ENCODE measurements at regions not wholly inside any gene's neighbourhood (a gene's known extent, or its start where the extent isn't known, plus 50 kb on each side); places are given as distances from the start of the nearest gene placed in this dataset.
A peak's percentile ranks its signal among the peaks of the same experiment; 100 is the strongest.

DNA sequence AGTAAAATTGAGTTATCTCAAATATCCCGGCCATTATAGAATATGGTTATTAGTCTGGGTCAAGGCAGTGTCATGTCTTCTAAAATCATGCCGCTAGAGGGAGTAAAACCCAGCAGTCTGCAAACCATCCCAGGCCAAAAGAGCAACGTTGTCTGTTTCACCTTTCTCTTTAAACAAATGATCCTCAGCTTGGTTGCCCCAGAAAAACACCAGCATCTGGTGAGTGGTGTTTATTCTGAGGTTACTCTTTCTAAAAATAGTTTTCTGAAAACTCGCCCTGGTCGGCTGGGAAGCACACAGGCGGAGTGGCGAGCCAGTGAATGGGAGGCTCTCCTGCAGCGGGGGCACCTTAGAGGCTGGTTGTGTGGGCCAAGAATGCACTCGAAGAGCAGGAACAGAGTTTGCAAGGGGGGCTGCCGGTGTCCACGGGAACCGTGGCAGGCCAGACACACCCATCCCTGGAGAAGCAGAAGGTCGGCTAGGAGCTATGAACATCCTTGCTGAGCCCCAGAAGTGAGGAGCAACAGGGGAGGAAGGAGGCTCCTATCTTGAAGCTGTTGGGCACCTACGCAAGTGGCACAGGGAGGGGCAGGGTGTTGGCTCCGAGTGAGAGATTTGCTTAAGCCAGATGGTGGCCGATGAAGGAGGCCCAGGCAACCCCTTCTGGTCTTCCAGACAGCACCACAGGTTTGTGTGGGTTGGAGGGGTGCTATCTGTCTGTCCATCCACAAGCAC, 297.1 kb downstream of the ETS1 start:
- no peak overlapping the region for H3K4me3 ChIP-seq (ENCODE audit: low read depth, low read length)
- TF ChIP-seq, protein P1, sequence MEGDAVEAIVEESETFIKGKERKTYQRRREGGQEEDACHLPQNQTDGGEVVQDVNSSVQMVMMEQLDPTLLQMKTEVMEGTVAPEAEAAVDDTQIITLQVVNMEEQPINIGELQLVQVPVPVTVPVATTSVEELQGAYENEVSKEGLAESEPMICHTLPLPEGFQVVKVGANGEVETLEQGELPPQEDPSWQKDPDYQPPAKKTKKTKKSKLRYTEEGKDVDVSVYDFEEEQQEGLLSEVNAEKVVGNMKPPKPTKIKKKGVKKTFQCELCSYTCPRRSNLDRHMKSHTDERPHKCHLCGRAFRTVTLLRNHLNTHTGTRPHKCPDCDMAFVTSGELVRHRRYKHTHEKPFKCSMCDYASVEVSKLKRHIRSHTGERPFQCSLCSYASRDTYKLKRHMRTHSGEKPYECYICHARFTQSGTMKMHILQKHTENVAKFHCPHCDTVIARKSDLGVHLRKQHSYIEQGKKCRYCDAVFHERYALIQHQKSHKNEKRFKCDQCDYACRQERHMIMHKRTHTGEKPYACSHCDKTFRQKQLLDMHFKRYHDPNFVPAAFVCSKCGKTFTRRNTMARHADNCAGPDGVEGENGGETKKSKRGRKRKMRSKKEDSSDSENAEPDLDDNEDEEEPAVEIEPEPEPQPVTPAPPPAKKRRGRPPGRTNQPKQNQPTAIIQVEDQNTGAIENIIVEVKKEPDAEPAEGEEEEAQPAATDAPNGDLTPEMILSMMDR (IDR thresholded peaks at IDR 0.05; ENCODE audit: low read depth, low read length) = peak; percentile 63

DNA sequence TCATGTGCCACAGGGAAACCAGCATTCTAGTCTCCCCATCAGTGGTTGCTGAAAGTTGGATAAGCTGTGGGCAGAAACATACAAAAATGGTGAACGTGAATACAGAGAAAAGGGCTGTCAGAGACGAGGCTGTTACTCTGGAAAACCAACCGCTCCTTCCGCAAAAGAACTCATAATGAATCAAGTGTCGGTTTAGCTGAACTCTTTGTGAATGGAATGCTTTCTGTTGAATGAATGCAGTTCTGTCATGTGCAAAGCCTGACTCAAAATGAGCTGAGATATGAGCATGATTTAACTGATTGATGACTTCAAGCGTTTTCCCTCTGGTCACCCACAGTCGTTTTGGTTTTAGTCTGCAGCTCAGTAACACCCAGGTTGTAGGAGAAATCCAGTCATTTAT, 298.3 kb downstream of the ETS1 start:
- H3K4me3 ChIP-seq (ENCODE audit: low read depth, low read length) = no peak overlapping the region
- TF ChIP-seq, protein P1 (IDR thresholded peaks at IDR 0.05; ENCODE audit: low read depth, low read length) = no peak

DNA sequence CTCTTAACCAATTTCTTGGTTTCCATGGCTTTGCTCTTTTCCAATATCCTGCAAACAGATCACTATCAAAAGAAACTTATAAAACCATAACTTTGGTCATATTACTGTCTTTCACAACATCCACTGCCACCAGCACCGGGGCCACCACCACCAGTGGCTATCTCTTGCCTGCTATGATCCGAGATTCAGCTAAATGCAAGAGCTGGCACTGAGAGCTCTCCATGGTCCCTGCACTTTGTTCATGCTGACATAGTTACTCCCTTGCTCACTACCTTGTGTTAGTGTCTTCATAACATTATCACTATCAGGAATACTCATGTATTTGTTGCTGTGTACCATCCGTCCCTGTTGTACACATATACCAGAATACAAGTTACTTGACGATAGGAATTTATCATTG, 299.0 kb downstream of the ETS1 start:
- TF ChIP-seq, protein P1 (IDR thresholded peaks at IDR 0.05; ENCODE audit: low read depth, low read length) = no peak
- no peak overlapping the region for H3K4me3 ChIP-seq (ENCODE audit: low read depth, low read length)

DNA sequence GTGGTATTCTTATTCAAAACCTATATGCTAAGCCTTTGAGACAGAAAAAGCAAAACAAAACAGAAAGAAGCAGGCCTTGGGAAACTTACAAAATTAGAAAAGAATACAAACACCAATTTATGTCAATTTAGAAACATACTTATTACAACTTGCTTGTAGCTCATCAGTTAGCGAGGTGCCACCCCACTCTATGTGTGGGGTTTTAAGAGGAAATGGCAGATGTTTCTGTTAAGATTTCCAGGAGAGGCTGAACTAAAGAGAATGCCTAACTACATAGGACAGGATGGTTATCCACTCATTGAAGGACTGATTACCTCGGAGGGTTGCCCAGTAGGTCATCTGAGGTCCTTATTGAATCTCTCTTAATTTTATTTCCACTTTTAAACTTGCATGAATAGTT, 302.0 kb downstream of the ETS1 start:
- no peak overlapping the region for H3K4me3 ChIP-seq (ENCODE audit: low read depth, low read length)
- TF ChIP-seq, protein P1 (IDR thresholded peaks at IDR 0.05; ENCODE audit: low read depth, low read length) = no peak

DNA sequence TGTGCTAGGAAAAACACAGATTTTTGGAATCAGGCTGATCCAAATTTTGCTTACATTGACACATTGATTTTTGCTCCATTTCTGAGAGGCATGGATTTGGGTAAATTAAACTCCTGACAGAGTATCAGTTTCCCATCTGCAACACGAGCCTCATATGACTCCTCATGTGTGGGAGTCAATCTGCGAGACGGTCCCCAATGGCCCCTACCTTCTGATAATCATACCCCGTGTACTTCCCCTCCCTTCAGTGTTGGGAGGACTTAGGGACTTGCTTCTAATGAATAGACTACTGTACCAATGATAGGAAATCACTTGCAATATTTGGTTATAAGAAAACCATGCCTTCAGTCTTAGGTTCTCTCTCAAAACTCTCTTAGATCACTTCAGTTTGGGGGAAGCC, 302.7 kb downstream of the ETS1 start:
- TF ChIP-seq, protein P1 (IDR thresholded peaks at IDR 0.05; ENCODE audit: low read depth, low read length) = no peak
- H3K4me3 ChIP-seq (ENCODE audit: low read depth, low read length) = no peak overlapping the region

DNA sequence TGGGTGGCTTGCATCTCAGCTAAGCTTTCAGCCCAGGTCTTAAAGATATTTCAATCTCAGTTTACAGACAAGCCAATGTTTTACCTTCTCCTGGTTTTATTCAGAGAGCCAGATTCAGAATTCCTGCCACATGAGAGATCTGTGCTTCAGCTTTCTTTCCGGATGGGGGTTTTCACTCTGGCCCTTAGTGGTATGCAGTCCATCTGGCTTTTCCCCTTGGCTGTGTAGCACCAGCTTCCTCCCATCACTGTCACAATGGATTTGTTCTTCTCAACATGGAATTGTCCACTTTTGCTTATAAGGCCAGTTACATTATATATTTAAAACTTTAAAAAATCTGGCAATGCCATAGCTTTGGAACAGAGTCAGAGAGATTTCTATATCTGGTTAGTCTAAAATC, 303.9 kb downstream of the ETS1 start:
- TF ChIP-seq, protein P1 (IDR thresholded peaks at IDR 0.05; ENCODE audit: low read depth, low read length) = no peak
- no peak overlapping the region for H3K4me3 ChIP-seq (ENCODE audit: low read depth, low read length)

DNA sequence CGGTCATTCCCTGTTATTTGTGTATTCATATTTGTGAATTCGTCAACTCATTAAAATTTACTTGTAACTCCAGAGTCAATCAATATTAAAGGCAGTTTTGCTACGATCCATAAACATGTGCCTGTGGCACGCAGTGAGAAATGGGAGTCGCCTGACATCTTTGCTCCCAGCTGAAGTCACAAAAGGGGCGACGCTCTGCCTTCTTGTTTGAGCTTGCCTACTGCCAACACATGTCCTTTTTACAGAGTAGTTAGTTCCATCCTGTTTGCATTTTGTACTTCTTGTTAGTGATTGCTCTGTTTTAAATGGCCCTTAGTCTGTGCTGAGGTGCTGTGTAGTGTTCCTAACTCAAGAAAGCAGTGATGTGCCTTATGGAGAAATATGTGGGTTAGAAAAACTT, 305.3 kb downstream of the ETS1 start:
- no peak overlapping the region for H3K4me3 ChIP-seq (ENCODE audit: low read depth, low read length)
- TF ChIP-seq, protein P1 (IDR thresholded peaks at IDR 0.05; ENCODE audit: low read depth, low read length) = no peak

Measured in WI38 (cell line).